Medulla oblongata (tissue), 1 donor: ENCODE measurements at regions not wholly inside any gene's neighbourhood (a gene's known extent, or its start where the extent isn't known, plus 50 kb on each side); places are given as distances from the start of the nearest gene placed in this dataset.
"Not testable (repeated sequence)": the region's sequence is repeated elsewhere in the genome, so short reads cannot be mapped to it uniquely, and the experiment has no call there.

Source experiments
- DNase-seq: peaks from one replicate; pipeline ENCODE4 v3.0.0-alpha.2; 2015; ENCODE audit errors: extremely low spot score

DNA sequence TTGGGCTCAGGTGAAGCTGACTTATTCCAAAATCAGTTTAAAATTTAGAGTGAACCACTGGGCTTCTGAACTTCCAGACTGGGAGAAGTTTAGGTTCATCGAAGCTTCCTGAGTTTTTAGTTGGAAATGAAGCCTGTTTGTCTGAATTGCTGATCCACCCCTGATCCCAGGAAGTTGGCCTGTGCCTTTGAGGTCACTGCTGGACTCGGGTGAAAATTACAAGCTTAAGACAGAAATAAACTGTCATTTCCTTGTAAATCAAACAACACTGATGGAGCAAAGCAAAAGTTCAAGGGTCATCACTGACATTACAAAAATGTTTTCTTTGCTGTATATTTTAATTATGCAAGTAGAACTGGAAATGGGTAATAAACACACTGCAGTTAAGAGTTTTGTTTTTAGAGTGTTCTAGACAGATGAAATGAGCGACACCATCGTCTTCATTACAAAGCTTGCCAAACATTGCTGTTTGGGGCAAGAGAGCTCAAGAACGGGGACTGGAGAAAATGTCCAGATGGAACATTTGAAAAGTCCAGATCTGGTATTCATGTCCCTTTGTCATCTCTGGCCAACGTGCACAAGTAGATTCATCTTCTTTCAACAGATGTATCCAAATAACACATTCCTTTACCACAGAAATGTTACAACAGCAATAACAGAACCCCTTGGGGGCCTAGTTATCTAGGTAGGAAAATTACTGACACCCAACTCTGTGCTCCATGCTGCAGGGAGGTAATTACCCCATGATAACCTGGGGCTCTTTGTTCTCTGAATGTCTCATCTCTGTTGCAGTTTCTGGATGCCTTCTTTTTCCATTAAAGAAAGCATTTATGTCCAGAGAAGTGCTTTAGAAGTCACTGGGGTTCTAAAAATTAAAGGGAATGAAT lies 142.4 kb upstream of the ERCC6L2 start:
- DNase-seq: no peak

DNA sequence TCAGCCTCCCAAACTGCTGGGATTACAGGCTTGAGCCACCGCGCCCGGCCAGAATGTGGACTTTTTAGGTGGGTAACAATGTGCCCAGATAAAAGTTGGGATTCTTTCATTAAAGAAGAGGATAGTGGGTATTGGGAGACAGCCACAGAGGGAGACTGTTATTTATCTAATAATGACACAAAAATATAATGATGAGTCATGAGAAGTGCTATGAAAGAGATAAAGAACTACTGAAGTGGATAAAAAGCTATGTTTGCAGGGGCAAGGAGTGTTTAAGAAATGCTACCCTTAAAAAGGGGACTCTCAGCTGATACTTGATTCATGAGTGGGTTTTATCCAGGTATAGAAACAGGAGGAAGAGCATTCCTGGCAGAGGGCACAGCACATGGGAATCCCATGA lies 143.6 kb upstream of the ERCC6L2 start:
- DNase-seq: no peak

DNA sequence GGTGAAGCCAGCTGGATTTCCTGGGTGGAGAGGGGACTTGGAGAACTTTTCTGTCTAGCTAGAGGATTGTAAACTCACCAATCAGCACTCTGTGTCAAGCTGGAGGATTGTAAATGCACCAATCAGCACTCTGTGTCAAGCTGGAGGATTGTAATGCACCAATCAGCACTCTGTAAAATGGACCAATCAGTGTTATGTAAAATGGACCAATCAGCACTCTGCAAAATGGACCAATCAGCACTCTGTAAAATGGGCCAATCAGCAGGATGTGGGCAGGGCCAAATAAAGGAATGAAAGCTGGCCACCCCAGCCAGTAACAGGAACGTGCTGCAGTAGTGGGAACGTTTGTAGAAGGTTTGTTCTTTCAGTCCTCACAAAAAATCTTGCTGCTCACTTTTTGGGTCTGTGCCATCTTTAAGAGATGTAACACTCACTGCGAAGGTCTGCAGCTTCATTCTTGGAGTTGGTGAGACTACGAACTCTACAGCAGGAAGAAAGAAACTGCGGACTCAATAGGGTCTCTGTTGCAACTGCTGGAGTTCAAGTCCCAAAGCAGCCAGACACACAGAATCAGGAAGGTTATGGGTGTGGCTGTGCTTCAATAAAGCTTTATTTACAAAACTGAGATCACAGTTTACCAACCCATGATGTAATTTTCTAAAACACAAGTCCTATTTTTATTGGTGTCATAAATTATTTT lies 145.7 kb upstream of the ERCC6L2 start:
- DNase-seq: no peak

DNA sequence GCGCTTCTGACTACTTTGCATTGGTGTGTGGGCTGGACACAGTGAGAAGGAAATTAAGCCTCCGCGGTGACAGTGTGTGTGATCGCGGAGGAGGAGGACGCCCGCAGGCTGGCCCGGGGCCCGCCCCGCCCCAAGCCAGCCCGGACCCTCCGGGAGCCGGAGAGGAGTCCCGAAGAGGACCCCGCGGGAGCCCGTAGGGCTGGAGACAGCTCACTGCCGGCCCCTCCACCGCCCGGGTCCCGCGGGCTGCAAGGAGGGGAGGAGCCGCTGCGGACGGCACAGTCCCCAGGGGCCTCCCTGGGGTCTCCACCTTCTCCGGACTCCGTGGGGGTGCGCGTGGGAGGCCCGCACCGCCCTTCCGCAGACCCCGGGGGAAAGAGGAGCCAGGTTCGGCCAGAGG lies 146.4 kb upstream of the ERCC6L2 start:
- DNase-seq: no peak

DNA sequence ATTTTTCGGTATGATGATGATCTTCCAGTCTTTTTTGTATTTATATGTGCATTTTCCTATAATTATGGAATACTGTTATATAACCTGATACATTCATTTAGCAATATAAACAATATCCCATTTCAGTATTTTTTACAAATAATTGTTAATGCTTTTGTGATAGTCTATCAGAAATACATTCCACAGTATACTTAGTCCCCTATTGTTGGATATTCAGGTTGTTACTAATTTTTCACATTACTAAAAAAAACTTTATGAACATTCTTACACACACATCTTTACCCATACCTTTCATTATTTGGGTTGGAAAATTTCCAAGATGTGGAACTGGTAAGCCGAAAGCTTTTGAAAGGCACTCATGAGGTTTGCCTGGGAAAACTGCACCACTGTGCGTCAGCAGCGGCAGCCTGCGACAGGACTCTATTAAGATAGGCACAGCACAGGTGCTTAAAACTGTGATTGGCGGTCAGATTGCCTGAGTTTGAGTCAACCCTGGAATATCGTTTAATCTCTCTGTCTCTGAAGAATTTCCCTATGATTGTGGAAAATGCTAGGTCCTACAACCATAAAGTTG lies 147.5 kb upstream of the ERCC6L2 start:
- no peak for DNase-seq

DNA sequence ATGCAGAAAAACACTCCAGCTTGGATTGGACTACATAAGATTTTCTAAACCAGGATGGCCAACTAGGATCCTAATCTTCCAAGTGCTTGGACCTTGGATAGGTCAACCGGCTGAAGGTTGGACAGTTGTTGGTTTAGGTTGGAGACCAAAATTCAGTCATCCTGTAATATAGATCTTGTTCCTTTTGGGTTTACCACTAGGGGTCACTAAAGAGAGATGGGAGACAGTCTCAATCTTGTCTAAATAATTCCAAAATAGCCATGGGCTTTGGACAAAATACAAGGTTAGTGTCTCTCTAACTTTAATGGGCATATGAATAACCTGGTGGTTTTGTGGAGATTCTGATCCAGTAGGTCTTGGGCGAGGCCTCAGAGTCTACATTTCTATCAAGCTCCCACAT lies 148.7 kb upstream of the ERCC6L2 start:
- peak; percentile 72 for DNase-seq

DNA sequence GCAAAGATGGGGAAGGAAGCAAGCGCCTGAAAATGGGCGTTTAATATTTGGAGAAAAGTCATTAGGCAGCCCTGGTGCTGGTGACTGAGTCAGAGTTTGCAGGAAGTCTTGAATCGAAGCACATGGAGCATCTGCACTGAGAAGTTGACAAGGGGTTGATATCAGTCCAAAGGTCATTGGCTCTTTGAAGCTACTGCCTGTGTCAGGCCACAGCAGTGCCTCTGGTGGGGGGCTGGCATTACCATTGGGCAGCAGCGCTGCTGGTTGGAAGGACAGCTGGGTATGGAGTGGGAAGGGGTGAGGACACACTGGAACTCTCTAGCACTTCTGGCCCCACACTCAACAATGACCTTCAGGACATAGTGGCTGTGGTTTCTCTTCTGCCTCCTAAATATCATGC lies 150.4 kb upstream of the ERCC6L2 start:
- DNase-seq: no peak

DNA sequence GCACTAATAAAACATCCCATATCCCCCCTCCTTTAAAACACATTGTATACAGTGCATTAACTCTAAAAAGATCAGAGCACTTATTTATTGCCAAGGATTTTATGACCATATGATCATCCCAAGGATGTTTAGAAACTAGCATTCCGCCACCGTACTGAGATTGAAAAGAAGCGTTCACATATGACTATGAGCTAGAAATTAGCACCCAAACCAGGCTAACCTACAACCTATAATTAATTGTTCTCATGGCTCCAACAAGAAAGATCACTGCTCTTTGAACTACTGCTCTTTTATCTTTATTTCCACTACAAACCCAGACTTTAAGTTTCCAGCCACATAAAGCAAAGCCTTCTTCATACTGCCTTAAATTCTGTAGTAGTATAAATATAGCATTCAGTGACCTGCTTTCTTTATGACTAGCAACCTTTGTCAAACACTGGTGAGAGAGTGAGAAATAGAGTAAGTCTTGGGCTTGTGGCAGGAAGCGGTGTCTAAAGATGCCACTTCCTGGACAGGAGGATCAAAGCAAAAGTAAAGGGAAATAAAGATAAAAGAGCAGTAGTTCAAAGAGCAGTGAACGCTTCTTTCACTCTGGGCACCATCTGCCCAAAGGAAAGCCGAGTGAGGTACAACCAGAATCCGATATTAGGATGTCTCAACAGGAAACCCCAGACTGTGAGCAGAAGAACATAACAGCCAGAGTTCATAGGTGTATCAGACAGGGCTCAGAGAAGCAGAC lies 151.1 kb upstream of the ERCC6L2 start:
- no peak for DNase-seq

DNA sequence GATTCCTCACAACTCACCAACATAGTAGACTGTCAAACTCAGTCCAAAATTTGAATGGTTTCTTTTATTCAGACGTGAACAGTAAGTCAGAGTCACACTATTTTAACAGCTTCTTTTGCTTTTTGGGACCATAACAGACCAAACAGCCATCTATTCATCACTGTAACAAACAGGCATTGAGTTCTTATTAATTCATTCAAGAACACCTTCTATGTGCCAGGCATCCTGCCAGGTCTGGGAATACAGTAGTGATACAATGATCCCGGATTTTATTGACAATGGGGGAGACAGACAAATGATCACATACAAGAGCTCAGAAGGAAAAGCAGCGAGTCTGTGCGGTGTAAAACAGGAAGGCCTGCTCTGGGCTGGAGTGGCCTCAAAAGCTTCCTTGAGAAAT lies 153.3 kb upstream of the ERCC6L2 start:
- peak; percentile 28 for DNase-seq

DNA sequence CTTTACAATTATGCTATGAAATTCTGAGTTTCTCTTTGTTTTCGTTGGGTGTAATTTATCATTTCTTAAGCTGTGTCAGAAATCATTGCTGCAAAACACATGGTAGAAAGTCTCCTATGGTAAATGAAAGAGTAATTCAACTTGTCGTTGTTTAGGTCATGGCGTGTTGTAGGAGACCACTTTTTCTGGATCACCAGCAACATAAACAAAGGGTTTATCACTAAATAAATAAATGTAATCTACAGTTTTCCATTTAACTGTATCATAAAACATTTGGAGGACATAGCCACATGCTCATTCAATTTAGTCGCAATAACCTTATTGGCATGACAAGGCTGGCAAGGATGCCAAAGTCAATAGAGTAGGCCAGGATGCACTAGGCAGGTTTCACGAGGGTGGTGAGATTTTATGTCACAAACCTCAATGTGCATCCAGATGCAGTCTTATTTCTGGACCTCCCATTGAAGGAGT lies 154.4 kb upstream of the ERCC6L2 start:
- no peak for DNase-seq

DNA sequence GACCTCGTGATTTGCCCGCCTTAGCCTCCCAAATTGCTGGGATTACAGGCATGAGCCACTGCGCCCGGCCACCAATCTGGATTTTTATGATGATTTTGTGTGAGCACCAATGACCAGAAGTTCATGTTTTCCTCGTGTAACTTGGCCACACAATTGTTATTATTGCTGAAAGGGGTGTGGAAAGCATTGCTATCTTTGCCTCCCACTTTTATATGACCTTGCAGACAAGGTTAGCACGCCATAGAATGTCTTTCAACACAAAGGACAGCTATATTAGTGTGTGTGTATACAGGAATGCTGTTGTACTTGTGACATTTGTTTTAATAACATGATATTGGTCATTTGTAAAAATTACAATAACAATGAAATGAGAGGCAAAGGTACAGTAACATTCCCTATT lies 155.0 kb upstream of the ERCC6L2 start:
- DNase-seq: no peak

DNA sequence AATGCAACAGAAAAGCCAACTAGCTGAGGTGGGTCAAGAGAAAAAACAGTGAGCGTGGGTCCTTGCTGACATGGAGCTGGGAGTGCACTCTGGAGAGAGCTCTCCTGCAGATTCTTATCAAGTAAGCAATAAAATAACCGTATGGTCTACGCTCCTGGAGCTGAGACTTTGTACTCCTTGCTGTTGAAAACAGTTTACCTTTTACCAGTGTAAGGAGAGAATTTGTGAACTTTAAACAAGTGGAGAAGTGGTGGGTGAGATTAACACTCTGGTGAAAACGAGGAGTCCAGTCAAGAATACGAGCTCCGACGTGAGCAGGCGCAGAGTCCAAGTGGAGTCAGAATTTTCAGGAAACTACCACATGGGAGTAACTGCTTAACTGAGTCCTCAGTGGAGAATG lies 156.1 kb upstream of the ERCC6L2 start:
- no peak for DNase-seq

DNA sequence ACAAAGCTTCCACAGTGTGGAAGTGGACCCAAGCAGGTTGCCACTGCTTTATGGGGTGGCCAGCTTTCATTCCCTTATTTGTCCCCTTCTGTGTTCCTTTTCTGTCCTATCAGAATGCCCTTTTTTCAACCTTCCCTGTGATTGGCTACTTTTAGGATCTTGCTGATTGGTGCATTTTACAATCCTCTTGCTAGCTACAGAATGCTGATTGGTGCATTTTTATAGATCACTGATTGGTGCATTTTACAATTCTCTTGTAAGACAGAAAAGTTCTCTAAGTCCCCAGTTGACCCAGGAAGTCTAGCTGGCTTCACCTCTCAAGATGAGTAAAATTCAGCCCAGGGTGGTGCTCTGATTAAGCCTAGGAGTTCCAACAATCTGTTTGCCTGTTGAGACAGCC lies 157.2 kb upstream of the ERCC6L2 start:
- DNase-seq: no peak

DNA sequence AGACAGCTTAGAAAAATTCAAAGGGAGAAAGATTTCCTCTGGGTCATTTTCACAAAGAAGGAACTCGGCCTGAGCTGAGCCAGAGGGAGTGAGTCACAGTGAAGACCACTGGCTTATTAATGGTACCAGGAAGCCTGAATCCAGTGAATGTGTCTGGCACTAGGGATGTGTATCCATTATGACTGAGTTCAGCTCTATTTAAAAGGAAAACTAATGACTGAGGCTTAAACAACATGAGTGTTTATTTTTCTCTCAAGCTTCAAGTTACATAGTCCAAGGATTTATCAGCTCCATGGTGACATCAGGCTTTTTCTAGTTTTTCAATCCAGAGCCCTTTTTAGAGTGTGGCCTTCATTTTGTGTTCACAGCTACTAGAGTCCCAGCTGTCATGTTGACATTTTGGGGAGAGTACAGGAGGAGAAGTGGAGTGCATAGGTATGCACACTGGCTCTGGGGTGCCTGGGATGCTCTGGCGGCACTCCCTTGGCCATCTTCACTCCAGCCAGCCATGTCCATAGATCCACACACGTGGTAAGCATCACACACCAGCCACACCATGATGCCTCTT lies 159.5 kb upstream of the ERCC6L2 start:
- DNase-seq: no peak

DNA sequence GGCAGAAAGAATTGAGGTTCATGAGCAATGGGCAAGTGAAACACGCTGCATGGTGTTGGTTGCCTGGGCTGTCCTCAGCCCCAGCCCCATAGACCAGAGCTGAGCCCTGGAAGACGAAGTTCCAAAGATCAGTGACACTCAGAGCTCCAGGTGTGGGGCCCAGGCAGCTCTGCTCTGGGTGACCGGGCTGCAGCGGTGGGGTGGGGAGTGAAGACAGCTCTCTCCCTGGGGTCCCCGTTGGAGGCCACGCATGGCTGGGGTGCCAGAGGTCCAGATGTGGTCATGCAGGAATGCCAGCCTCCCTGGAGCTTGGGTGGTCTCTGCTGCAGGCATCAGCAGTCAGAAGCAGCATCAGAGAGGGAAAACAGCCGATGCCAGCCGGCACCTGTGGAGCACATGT lies 165.0 kb upstream of the ERCC6L2 start:
- DNase-seq: no peak

DNA sequence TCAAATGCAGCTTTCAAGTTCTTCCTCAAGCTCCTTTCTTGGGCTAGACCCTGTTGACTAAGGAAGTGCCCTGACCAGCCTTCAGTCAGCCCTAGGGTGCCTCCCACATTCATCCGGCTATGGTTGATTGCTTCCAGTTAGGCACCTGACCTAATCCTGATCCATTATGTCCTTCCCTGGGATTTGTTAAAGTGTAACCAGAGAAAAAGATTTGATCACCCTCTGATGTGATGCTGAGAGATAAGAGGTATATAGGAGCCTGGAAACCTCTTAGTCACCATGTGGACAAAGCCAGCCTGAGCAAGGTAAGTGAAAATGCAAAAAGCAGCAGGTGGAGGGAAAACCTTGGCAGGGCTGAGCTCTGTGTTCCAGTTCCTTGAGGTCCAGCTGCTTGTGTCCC lies 178.8 kb upstream of the ERCC6L2 start:
- DNase-seq: no peak

DNA sequence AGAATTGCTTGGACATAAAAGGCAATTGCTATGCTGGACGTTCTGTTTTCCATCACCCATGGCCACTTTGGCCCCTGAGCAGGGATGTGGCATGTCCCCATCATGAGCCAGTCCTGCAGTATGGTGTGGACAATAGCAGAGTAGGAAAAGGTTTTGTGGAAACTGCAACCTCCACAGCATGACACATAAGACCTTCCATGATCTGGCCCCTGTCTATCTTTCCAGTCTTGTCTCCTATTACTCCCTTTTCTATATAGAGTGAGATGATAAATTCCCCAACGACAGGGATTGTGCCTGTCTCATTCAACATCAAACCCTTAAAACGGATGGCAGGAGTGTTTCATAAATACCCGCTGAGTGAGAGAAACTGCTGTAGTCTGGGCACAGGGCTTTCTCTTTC lies 174.7 kb upstream of the PTCH1 start:
- DNase-seq: no peak

DNA sequence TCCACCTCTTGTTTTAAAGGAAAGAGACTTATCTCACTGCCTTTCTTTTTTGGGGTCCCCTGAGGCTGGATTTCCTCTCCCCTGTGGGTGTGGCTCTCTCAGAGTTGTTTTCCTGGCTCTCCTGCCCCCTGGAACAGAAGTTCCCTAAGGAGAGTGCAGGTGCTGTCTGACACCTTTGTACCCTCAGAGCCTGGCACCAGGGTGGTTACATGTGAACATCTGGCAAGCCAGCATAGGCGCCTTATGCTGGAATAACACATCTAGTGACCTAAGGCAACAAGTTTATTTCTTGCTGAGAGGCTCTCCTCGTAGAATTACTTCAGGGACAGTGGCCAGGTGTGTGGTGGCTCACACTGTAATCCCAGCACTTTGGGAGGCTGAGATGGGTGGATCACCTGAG lies 172.9 kb upstream of the PTCH1 start:
- no peak for DNase-seq

DNA sequence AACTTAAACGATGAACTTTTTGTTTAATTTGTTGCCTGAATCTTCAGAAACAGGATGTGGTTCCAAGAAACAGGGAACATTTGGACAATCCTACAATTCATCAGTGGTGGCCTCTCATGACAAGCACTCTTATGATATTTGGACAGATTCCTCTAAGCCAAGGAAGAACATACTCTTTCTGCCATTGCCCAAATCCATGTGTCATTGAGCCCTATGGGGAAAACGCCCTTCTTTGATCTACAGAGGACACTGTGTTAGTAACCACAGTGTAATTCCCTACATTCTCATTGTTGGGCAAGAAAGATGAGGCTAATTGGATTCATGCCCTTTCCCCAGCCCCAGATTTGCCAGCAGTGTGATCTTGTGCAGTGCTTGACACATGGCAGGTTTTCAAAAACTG lies 167.7 kb upstream of the PTCH1 start:
- DNase-seq: no peak

DNA sequence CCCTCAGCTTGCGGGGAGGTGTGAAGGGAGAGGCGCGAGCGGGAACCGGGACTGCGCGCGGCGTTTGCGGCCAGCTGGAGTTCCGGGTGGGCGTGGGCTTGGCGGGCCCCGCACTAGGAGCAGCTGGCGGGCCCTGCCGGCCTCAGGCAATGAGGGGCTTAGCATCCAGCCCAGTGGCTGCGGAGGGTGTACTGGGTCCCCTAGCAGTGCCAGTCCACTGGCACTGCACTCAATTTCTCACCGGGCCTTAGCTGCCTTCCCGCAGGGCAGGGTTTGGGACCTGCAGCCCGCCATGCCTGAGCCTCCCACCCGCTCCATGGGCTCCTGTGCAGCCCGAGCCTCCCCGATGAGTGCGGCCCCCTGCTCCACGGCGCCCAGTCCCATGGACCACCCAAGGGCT lies 163.5 kb upstream of the PTCH1 start:
- DNase-seq: not testable (repeated sequence)

DNA sequence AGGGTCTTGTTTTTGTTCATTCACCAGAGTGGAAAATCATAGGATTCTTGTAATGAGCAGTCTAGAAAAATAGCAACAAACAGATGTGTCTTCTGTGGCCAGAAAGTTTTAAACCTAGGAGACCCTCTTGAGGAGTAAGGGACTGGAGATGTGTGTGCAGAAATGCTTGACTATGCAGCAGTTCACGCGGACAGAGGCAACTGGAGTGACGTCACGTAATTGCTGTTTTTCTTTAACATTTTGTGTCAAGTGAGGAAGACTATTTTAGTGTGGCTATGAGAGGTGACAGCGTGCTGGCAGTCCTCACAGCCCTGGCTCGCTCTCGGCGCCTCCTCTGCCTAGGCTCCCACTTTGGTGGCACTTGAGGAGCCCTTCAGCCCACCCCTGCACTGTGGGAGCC lies 163.1 kb upstream of the PTCH1 start:
- no peak for DNase-seq

DNA sequence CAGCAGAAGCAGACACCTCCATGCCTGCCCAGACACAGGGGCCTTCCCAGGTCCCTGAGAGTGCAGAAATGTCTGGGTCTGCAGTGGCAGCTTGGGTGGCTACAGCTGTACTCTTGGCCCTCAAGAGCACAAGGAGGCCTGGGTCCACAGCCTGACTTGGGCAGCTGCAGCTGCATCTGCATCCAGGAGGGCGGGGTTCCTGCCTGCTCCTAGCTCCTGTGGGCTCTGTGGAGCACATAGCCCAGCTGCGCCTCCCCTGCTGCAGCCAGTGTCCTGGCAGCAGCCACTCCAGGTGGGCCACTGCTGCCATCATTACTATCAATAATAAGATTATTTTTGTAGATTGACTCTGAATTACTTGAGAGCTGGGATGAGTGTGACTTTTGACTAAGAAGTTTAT lies 162.0 kb upstream of the PTCH1 start:
- no peak for DNase-seq
